HTR-8/SVneo (cell line): ENCODE measurements at regions not wholly inside any gene's neighbourhood (a gene's known extent, or its start where the extent isn't known, plus 50 kb on each side); places are given as distances from the start of the nearest gene placed in this dataset.

Experiments
- DNase-seq: peaks from one replicate; pipeline ENCODE4 v3.0.0; 2011; ENCODE audit warnings: low spot score, mixed read lengths; ENCODE audit not compliant: insufficient read length
- FAIRE-seq: peaks from 2 replicates; lab custom pipeline; 2011; peaks lifted over from hg19 to GRCh38; lab: Jason Lieb, UNC

GRCh38 chr5:96340357-96340756, 92.7 kb downstream of the PCSK1 start:
- FAIRE-seq (no peak), DNase-seq (no peak)

GRCh38 chr5:96339862-96340261, 93.2 kb downstream of the PCSK1 start:
- FAIRE-seq (no peak), DNase-seq (no peak)

GRCh38 chr5:96338624-96339415, 94.2 kb downstream of the PCSK1 start:
- DNase-seq (no peak), FAIRE-seq (no peak)

DNA sequence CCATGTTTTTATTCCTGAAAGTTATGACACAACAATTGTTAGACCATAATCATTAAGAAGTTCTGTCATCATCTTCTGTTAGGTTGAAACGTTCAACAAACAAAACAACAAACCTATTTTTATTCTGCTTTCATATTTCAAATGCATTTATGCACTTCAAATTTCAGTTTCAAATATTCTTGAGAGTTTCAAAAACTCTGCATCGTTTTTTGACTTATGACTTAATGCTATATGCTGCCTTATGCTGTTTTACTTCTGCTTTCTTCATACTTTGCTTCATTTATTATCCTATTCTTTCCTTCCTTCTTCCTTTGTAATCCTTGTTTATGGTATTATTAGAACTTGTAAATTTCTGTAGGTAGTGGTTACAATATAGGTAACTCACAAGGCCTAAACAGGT, 95.0 kb downstream of the PCSK1 start:
- no peak for DNase-seq
- no peak for FAIRE-seq

GRCh38 chr5:96337048-96337781, 95.8 kb downstream of the PCSK1 start:
- DNase-seq (no peak), FAIRE-seq (no peak)

GRCh38 chr5:96336351-96336985, 96.6 kb downstream of the PCSK1 start:
- DNase-seq (peak; percentile 72), FAIRE-seq (no peak)

DNA sequence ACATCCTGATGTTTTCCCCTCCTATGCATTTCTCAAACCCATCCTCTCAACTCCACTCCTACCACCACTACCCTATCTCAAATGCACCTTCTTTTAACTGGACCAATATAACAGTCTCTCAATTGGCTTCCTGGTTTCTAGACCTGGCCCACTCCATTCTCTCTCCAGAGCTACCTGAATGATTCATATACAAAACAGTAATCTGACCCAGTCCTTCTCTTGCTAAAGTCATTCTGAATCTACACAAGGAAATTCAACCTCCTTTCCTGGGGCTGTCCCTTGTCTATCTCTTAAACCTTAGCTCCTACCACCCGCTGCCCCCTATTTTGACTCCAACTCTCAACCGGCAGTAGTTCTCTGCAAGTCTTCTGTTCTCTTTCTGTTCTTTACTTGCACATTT, 97.2 kb downstream of the PCSK1 start:
- no peak for DNase-seq
- FAIRE-seq: peak; percentile 36

- DNase-seq (no peak), FAIRE-seq (no peak)
Observed at GRCh38 chr5:96333391-96333790, 99.7 kb downstream of the PCSK1 start.

GRCh38 chr5:96332535-96333366, 100.3 kb downstream of the PCSK1 start:
- FAIRE-seq (no peak), DNase-seq (no peak)

GRCh38 chr5:96331681-96332361, 101.2 kb downstream of the PCSK1 start:
- DNase-seq (no peak), FAIRE-seq (no peak)

- FAIRE-seq: no peak
- no peak for DNase-seq
Observed at GRCh38 chr5:96331210-96331609, 101.8 kb downstream of the PCSK1 start.

DNA sequence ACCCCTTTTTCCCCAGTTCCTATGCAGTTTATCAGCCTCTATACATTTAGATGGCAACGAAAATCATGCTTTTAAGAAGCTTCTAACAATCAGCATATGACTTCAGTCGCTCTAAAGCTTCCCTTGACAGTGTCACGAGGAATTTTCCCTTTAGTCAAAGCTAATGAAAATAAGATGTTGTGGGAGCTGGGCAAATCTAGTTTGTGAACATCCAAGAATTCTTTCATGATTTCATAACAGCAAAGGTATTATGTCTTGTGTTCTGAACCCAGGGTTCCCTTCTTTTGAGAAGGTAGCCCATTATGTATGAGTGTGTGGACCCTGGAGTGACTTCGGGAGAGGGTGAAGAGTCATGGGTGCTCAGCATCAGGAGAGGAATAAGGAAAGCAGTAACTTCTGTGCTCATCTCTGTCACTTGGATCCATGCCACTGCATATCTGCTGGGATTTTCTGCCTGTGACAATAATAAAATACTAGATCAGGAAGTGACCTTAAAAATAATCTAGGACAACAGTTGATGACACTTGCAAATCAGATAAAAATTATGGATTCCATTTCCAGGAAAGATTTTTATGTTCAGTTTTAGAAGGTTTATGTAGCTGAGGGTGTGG, 102.4 kb downstream of the PCSK1 start:
- DNase-seq (no peak), FAIRE-seq (no peak)

DNA sequence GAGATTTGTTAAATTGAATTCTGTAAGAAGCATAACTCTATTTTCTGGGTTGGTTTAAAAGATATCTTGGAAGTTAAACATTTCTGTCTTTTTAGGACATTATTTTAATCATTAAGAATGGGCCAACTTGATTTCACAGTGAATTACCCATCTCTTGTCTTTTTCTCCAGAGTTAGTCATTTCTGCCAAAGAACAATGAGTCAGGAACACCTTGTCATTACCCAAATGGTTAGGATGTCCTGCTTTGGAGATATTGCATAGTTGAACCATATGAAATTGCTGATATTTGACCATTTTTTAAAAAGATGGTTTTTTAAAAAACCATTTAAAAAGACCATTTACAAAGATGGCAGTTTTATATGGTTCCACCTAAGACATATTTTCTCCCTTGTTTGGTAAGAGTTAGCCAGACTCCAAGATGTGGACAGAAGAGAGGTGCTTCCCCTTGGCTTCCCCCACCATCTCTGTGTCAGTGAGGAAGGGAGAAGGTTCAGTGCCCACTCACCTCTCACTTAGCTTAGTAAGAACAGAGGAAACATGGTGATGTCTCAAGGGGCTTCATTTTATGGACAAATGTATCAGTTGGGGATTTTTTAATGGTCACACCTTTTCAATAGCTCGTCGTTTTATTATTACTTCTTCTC, 103.0 kb downstream of the PCSK1 start:
- FAIRE-seq: no peak
- DNase-seq: no peak

- FAIRE-seq (no peak), DNase-seq (no peak)
Observed at GRCh38 chr5:96329289-96329688, 103.8 kb downstream of the PCSK1 start.

GRCh38 chr5:96327722-96328121, 105.3 kb downstream of the PCSK1 start:
- FAIRE-seq: no peak

DNA sequence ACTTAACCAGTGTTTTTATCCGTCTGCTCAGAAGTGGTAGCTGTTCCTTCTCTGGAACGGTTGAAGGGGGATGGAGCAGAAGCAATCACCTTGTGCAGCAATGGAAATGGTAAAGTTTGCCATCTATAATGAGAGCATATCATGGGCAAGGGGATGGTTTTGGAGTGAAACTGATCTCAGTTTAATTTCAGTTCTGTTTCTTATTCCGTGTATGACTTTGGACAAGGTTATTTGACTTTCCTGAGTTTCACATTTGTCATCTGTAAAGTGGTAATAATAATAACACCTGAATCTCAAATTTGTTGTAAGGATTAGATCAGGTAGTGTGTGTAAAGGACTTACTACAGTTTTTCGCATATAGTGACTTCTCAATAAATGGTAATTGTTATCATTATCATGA, 106.1 kb downstream of the PCSK1 start:
- FAIRE-seq (no peak), DNase-seq (no peak)

More at GRCh38 chr5:96327722-96328121, 105.3 kb downstream of the PCSK1 start:
- no peak for DNase-seq

DNA sequence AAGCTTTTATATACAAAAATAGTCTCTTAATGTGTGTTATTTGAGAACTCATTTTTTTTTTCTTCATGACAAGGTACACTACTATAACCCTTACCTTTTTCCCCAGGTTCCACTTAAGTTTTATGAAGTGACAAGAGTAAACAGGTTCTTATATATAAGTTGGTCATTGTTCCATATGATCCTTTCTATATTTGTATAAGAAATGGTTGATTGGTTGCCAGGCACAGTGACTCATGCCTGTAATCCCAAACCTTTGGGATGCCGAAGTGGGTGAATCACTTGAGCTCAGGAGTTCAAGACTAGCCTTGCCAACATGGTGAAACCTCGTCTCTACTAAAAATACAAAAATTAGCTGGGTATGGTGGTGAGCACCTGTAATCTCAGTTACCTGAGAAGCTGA, 108.3 kb downstream of the PCSK1 start:
- no peak for FAIRE-seq
- no peak for DNase-seq

GRCh38 chr5:96322865-96323264, 110.2 kb downstream of the PCSK1 start:
- no peak for DNase-seq
- no peak for FAIRE-seq

DNA sequence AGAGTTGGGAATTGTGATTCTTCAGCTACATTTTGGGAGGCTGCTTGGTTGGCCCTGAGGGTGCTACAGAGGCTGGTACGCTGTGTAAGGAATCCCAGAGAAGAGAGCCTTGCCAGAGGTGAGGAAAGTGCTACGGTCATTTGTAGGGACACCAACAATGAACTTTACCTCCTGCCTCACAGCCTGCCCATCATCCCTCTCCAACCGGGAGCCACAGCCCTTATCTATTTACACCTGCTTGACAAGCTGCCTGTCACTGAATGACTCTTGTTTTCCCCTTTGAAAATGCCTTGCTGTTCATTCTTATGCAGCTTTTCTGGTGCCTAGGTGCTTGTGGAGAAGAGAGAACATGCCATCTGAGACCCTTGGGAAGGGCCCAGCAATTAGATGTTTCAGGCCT, 110.8 kb downstream of the PCSK1 start:
- no peak for FAIRE-seq
- no peak for DNase-seq
